Activated gamma-delta T cell (primary cell): ENCODE measurements at regions not wholly inside any gene's neighbourhood (a gene's known extent, or its start where the extent isn't known, plus 50 kb on each side); places are given as distances from the start of the nearest gene placed in this dataset.

Experiments used
- DNase-seq: peaks from one replicate; lab custom pipeline; 2025; lab: John Stamatoyannopoulos, UW

GRCh38 chr5:126309860-126310259 lies 113.3 kb upstream of the GRAMD2B start:
- no peak for DNase-seq

GRCh38 chr5:126311766-126312165 lies 111.4 kb upstream of the GRAMD2B start:
- DNase-seq = no peak

- DNase-seq = no peak
Measured at GRCh38 chr5:126315341-126315740, 107.9 kb upstream of the GRAMD2B start.

GRCh38 chr5:126332326-126332725 lies 90.9 kb upstream of the GRAMD2B start:
- no peak for DNase-seq

- no peak for DNase-seq
Measured at GRCh38 chr5:126334760-126335159, 88.4 kb upstream of the GRAMD2B start.

- DNase-seq = no peak
Measured at GRCh38 chr5:126335886-126336285, 87.3 kb upstream of the GRAMD2B start.

- no peak for DNase-seq
Measured at GRCh38 chr5:126338635-126339034, 84.6 kb upstream of the GRAMD2B start.

GRCh38 chr5:126339215-126339805 lies 83.9 kb upstream of the GRAMD2B start:
- no peak for DNase-seq

GRCh38 chr5:126341906-126342630 lies 81.1 kb upstream of the GRAMD2B start:
- no peak for DNase-seq

GRCh38 chr5:126348855-126349635 lies 74.2 kb upstream of the GRAMD2B start:
- no peak for DNase-seq

GRCh38 chr5:126351153-126351552 lies 72.1 kb upstream of the GRAMD2B start:
- DNase-seq = no peak

- no peak for DNase-seq
Measured at GRCh38 chr5:126354012-126354857, 69.0 kb upstream of the GRAMD2B start.

- no peak for DNase-seq
Measured at GRCh38 chr5:126354858-126355731, 68.1 kb upstream of the GRAMD2B start.

- no peak for DNase-seq
Measured at GRCh38 chr5:126355940-126356339, 67.3 kb upstream of the GRAMD2B start.

- DNase-seq = no peak
Measured at GRCh38 chr5:126357585-126358342, 65.4 kb upstream of the GRAMD2B start.

- DNase-seq = no peak
Measured at GRCh38 chr5:126358525-126358924, 64.7 kb upstream of the GRAMD2B start.

- no peak for DNase-seq
Measured at GRCh38 chr5:126359884-126360283, 63.3 kb upstream of the GRAMD2B start.

GRCh38 chr5:126360467-126360866 lies 62.7 kb upstream of the GRAMD2B start:
- DNase-seq = no peak

GRCh38 chr5:126363658-126364057 lies 59.6 kb upstream of the GRAMD2B start:
- no peak for DNase-seq

GRCh38 chr5:126364206-126364902 lies 58.9 kb upstream of the GRAMD2B start:
- DNase-seq = no peak
